Central memory CD8-positive, alpha-beta T cell (primary cell): ENCODE measurements at regions not wholly inside any gene's neighbourhood (a gene's known extent, or its start where the extent isn't known, plus 50 kb on each side); places are given as distances from the start of the nearest gene placed in this dataset.

Experiments used
- ATAC-seq: fragments of 150-1000 bp; cut with Tn5 transposase; replicated peaks from 2 replicates; pipeline ENCODE4 v1.10.0; 2022; ENCODE audit warnings: mild to moderate bottlenecking, moderate FRiP score, moderate number of reproducible peaks; ENCODE audit not compliant: poor library complexity, severe bottlenecking; ENCODE audit errors: extremely low read depth
- DNase-seq, 2 donors: peaks; one replicate each; pipeline ENCODE4 v3.0.0; 2021; ENCODE audit warnings: low spot score in 2 of 2
- H3K27ac Mint-ChIP-seq: one replicate; pipeline ENCODE4 v1.8.0; 2022; ENCODE audit warnings: low read depth, mild to moderate bottlenecking, moderate library complexity, mixed read lengths
- H3K27me3 Mint-ChIP-seq: one replicate; pipeline ENCODE4 v1.8.0; 2022; ENCODE audit warnings: mixed read lengths
- H3K36me3 Mint-ChIP-seq: one replicate; pipeline ENCODE4 v1.8.0; 2022; ENCODE audit warnings: mild to moderate bottlenecking, moderate library complexity, mixed read lengths; ENCODE audit not compliant: insufficient read depth
- H3K4me1 Mint-ChIP-seq: one replicate; pipeline ENCODE4 v1.8.0; 2022; ENCODE audit warnings: mixed read lengths
- H3K4me3 Mint-ChIP-seq: one replicate; pipeline ENCODE4 v1.8.0; 2022; ENCODE audit warnings: mild to moderate bottlenecking, moderate library complexity, mixed read lengths
- H3K9me3 Mint-ChIP-seq: one replicate; pipeline ENCODE4 v1.8.0; 2022; ENCODE audit warnings: mixed read lengths

GRCh38 chr19:7421941-7422744 lies 66.7 kb downstream of the PEX11G start:
- Mint-ChIP-seq H3K9me3 (no peaks in the 10 kb centered on the region), H3K4me1 (peaks cover 28% of the 10 kb centered on the region), H3K27me3 (no peaks in the 10 kb centered on the region), H3K36me3 (peaks cover 45% of the 10 kb centered on the region), H3K27ac (peak overlapping the region; percentile 5), H3K4me3 (no peak overlapping the region)
- DNase-seq (no peak), ATAC-seq (no peak)
